ENCODE measurements at regions not wholly inside any gene's neighbourhood (a gene's known extent, or its start where the extent isn't known, plus 50 kb on each side); places are given as distances from the start of the nearest gene placed in this dataset.

DNA sequence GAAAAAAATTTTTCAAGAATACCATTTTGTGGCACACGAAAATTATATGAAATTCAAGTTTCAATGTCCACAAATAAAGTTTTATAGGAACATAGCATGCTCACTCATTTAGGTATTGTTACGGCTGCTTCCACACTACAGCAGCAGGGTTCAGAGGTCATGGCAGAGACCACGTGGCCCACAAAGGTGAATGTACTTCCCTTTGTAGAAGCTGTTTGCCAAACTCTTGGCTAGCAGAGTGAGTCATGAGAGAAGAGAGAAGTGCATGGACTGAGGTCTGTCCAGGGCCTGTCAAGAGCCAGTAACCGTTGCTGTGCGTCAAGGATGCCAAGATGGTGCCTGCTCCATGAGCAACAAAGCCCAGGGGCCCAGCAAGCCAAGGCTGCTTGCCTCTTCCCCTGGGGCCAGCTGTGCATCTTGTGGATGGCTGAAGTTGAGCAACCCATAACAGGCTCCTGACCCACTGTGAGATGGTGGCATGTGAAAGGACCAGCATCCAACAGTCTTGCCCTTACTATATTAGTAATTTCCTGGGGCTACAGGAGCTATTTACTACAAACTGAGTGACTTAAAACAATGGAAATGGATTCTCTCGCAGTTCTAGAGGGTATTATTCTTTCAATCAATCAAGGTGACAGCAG is 64.8 kb upstream of the ATP5PO start:
- TF ChIP-seq, protein P1, sequence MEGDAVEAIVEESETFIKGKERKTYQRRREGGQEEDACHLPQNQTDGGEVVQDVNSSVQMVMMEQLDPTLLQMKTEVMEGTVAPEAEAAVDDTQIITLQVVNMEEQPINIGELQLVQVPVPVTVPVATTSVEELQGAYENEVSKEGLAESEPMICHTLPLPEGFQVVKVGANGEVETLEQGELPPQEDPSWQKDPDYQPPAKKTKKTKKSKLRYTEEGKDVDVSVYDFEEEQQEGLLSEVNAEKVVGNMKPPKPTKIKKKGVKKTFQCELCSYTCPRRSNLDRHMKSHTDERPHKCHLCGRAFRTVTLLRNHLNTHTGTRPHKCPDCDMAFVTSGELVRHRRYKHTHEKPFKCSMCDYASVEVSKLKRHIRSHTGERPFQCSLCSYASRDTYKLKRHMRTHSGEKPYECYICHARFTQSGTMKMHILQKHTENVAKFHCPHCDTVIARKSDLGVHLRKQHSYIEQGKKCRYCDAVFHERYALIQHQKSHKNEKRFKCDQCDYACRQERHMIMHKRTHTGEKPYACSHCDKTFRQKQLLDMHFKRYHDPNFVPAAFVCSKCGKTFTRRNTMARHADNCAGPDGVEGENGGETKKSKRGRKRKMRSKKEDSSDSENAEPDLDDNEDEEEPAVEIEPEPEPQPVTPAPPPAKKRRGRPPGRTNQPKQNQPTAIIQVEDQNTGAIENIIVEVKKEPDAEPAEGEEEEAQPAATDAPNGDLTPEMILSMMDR (conservative IDR thresholded peaks at IDR 0.05 in 1 of 2, IDR thresholded peaks at IDR 0.05 in 1 of 2; ENCODE audit: low read depth in 1 of 2, low read length in 2 of 2): no peak
- no peak for TF ChIP-seq EZH2 (IDR thresholded peaks at IDR 0.05; ENCODE audit: low read length, missing control alignments)

Data from fibroblast of lung (primary cell).